ENCODE measurements at regions not wholly inside any gene's neighbourhood (a gene's known extent, or its start where the extent isn't known, plus 50 kb on each side); places are given as distances from the start of the nearest gene placed in this dataset.

DNA sequence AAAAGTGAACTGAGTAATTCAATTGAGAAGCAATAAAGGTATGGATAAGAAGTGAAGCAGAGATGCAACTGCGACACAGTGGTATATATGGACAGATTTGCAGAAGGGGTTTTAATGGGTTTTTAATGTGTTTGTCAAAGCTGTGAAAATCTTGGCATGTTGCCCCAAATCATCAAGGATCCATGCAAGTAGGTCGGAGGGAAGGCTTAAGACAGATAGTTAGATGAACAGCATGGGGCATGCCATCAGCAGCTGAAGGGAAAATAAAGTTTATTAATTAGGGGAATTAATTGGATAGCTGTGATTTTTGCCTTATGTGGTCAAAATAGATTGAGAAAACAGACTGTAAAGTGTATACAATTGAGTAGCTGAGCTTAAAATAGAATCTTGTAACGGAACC, 840.1 kb downstream of the JRKL start:
- TF ChIP-seq, protein P1, sequence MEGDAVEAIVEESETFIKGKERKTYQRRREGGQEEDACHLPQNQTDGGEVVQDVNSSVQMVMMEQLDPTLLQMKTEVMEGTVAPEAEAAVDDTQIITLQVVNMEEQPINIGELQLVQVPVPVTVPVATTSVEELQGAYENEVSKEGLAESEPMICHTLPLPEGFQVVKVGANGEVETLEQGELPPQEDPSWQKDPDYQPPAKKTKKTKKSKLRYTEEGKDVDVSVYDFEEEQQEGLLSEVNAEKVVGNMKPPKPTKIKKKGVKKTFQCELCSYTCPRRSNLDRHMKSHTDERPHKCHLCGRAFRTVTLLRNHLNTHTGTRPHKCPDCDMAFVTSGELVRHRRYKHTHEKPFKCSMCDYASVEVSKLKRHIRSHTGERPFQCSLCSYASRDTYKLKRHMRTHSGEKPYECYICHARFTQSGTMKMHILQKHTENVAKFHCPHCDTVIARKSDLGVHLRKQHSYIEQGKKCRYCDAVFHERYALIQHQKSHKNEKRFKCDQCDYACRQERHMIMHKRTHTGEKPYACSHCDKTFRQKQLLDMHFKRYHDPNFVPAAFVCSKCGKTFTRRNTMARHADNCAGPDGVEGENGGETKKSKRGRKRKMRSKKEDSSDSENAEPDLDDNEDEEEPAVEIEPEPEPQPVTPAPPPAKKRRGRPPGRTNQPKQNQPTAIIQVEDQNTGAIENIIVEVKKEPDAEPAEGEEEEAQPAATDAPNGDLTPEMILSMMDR (IDR thresholded peaks at IDR 0.05 in 4 of 5, conservative IDR thresholded peaks at IDR 0.05 in 1 of 5) = no peak
- no peak for TF ChIP-seq POLR2A (IDR thresholded peaks at IDR 0.05)

Measured in gastrocnemius medialis (tissue), 4 donors.